WTC11 (cell line): ENCODE measurements at regions not wholly inside any gene's neighbourhood (a gene's known extent, or its start where the extent isn't known, plus 50 kb on each side); places are given as distances from the start of the nearest gene placed in this dataset.

Experiments
- ATAC-seq: fragments of 200-7000 bp; cut with Tn5 transposase; 2 replicates; pipeline ENCODE4 v1.10.0; 2021; ENCODE audit warnings: mild to moderate bottlenecking, moderate library complexity
- CTCF ChIA-PET: fragments of 300-600 bp; sonication (Branson Sonifier 250); formaldehyde crosslinking; loops from one replicate; lab custom pipeline; 2021; ENCODE audit warnings: antibody characterized with exemption; lab: Charles Lee
- POLR2A ChIA-PET: fragments of 350-600 bp; sonication (Branson Sonifier 250); formaldehyde crosslinking; loops from one replicate; lab custom pipeline; 2021; ENCODE audit warnings: antibody characterized with exemption; lab: Charles Lee
- DNase-seq: peaks from one replicate; pipeline ENCODE4 v3.0.0; 2021; ENCODE audit warnings: low spot score
- H3K27ac Mint-ChIP-seq: 2 replicates; pipeline ENCODE4 v1.8.0; 2021; ENCODE audit warnings: mixed read lengths
- H3K27me3 Mint-ChIP-seq: 2 replicates; pipeline ENCODE4 v1.8.0; 2021; ENCODE audit warnings: low read depth, mild to moderate bottlenecking, moderate library complexity, mixed read lengths
- H3K36me3 Mint-ChIP-seq: 2 replicates; pipeline ENCODE4 v1.8.0; 2021; ENCODE audit warnings: mixed read lengths
- H3K4me1 Mint-ChIP-seq: 2 replicates; pipeline ENCODE4 v1.8.0; 2022; ENCODE audit warnings: mixed read lengths
- H3K4me3 Mint-ChIP-seq: 2 replicates; pipeline ENCODE4 v1.8.0; 2021; ENCODE audit warnings: mild to moderate bottlenecking, moderate library complexity, mixed read lengths
- H3K9me3 Mint-ChIP-seq: 2 replicates; pipeline ENCODE4 v1.8.0; 2021; ENCODE audit warnings: mixed read lengths
- CREB1 ChIP-seq: sonication (generic); formaldehyde crosslinking; IDR thresholded peaks from 2 replicates; pipeline ENCODE4 v1.8.0; 2023; ENCODE audit warnings: mild to moderate bottlenecking, missing genetic modification reagents
- E2F1 ChIP-seq: sonication (generic); formaldehyde crosslinking; IDR thresholded peaks from 2 replicates; pipeline ENCODE4 v1.8.0; 2022; ENCODE audit warnings: mild to moderate bottlenecking, missing genetic modification reagents
- FOXK1 ChIP-seq: sonication (generic); formaldehyde crosslinking; IDR thresholded peaks from 2 replicates; pipeline ENCODE4 v1.8.0; 2022; ENCODE audit warnings: mild to moderate bottlenecking, moderate library complexity, missing genetic modification reagents
- FOXP1 ChIP-seq: sonication (generic); formaldehyde crosslinking; IDR thresholded peaks from 2 replicates; pipeline ENCODE4 v1.8.0; 2022; ENCODE audit warnings: missing genetic modification reagents, mild to moderate bottlenecking, moderate library complexity, borderline replicate concordance
- GABPB1 ChIP-seq: sonication (generic); formaldehyde crosslinking; IDR thresholded peaks from 2 replicates; pipeline ENCODE4 v1.8.1; 2023; ENCODE audit warnings: mild to moderate bottlenecking, missing genetic modification reagents
- GRHL2 ChIP-seq: fragments of 250-450 bp; sonication (Bioruptor Pico); IDR thresholded peaks from 2 replicates; pipeline ENCODE4 v1.8.0; 2022; ENCODE audit warnings: mild to moderate bottlenecking, moderate library complexity; ENCODE audit not compliant: insufficient replicate concordance, severe bottlenecking
- JUN ChIP-seq: sonication (generic); formaldehyde crosslinking; IDR thresholded peaks from 2 replicates; pipeline ENCODE4 v1.8.0; 2023; ENCODE audit warnings: mild to moderate bottlenecking, missing genetic modification reagents
- NR3C1 ChIP-seq: sonication (generic); formaldehyde crosslinking; conservative IDR thresholded peaks from 2 replicates; pipeline ENCODE4 v1.8.1; 2023; ENCODE audit warnings: low read depth, mild to moderate bottlenecking, missing genetic modification reagents
- RORB ChIP-seq: fragments of 250-450 bp; sonication (Bioruptor Pico); IDR thresholded peaks from 2 replicates; pipeline ENCODE4 v1.9.0; 2021; ENCODE audit warnings: mild to moderate bottlenecking
- SOX15 ChIP-seq: fragments of 250-450 bp; sonication (Bioruptor Pico); IDR thresholded peaks from 2 replicates; pipeline ENCODE4 v1.9.0; 2021; ENCODE audit warnings: mild to moderate bottlenecking
- TEAD1 ChIP-seq: sonication (generic); formaldehyde crosslinking; IDR thresholded peaks from 2 replicates; pipeline ENCODE4 v1.8.0; 2022; ENCODE audit warnings: mild to moderate bottlenecking, missing genetic modification reagents
- TEAD4 ChIP-seq: sonication (generic); formaldehyde crosslinking; IDR thresholded peaks from 2 replicates; pipeline ENCODE4 v1.8.0; 2022; ENCODE audit warnings: mild to moderate bottlenecking, missing genetic modification reagents
- ZBTB21 ChIP-seq: sonication (generic); formaldehyde crosslinking; IDR thresholded peaks from 2 replicates; pipeline ENCODE4 v1.8.1; 2023; ENCODE audit warnings: mild to moderate bottlenecking, missing genetic modification reagents, borderline replicate concordance
- ZNF263 ChIP-seq: sonication (generic); formaldehyde crosslinking; IDR thresholded peaks from 2 replicates; pipeline ENCODE4 v1.8.1; 2022; ENCODE audit warnings: low read depth, mild to moderate bottlenecking, moderate library complexity, missing genetic modification reagents
- ZNF532 ChIP-seq: fragments of 250-450 bp; sonication (Bioruptor Pico); IDR thresholded peaks from 2 replicates; pipeline ENCODE4 v1.9.0; 2021; ENCODE audit warnings: mild to moderate bottlenecking, borderline replicate concordance
- TF ChIP-seq, protein P1 (sequence below): sonication (generic); formaldehyde crosslinking; IDR thresholded peaks from 2 replicates; pipeline ENCODE4 v1.8.0; 2022; ENCODE audit warnings: mild to moderate bottlenecking, missing genetic modification reagents
- TF ChIP-seq, protein P2 (sequence below): sonication (generic); formaldehyde crosslinking; conservative IDR thresholded peaks from 2 replicates; pipeline ENCODE4 v1.8.1; 2022; ENCODE audit warnings: mild to moderate bottlenecking, missing genetic modification reagents
- TF ChIP-seq, protein P3 (sequence below): sonication (generic); formaldehyde crosslinking; IDR thresholded peaks from 2 replicates; pipeline ENCODE4 v1.8.1; 2023; ENCODE audit warnings: mild to moderate bottlenecking, missing genetic modification reagents, moderate library complexity
- TF ChIP-seq, protein P4 (sequence below): sonication (generic); formaldehyde crosslinking; IDR thresholded peaks from 2 replicates; pipeline ENCODE4 v1.8.0; 2022; ENCODE audit warnings: mild to moderate bottlenecking, missing genetic modification reagents
- TF ChIP-seq, protein P5 (sequence below): sonication (generic); formaldehyde crosslinking; IDR thresholded peaks from 2 replicates; pipeline ENCODE4 v1.8.1; 2022; ENCODE audit warnings: mild to moderate bottlenecking, moderate library complexity, missing genetic modification reagents

DNA sequence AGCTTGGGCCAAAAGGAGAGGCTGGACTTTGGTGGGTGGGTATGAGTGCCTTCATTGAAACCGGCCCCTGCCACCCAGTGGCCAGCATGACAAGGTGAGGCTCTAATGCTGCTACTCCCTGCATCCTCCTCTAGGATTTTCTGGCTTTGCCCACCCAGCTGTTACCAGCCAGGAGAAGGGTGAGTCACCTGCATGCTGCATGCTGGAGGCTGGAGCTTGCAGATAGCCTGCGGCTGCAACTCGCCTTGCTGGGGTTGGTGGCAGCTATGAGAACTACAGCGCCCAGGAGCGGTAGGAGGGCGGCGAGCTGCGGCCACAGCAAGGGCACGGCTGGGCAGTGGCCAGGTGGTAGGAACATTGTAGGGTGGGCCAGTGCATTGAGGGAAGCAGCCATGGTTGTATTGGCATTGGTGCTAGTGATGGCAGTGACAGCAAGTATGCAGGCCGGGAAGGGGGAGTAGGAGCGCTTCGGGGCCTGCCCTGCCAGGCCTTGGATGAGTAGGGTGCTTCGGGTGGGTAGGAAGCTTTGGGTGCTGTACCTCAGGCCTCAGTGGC, 75.4 kb upstream of the SLC35G4 start:
- no peak for TF ChIP-seq E2F1 (CRISPR knock-in tag)
- TF ChIP-seq, protein P1, sequence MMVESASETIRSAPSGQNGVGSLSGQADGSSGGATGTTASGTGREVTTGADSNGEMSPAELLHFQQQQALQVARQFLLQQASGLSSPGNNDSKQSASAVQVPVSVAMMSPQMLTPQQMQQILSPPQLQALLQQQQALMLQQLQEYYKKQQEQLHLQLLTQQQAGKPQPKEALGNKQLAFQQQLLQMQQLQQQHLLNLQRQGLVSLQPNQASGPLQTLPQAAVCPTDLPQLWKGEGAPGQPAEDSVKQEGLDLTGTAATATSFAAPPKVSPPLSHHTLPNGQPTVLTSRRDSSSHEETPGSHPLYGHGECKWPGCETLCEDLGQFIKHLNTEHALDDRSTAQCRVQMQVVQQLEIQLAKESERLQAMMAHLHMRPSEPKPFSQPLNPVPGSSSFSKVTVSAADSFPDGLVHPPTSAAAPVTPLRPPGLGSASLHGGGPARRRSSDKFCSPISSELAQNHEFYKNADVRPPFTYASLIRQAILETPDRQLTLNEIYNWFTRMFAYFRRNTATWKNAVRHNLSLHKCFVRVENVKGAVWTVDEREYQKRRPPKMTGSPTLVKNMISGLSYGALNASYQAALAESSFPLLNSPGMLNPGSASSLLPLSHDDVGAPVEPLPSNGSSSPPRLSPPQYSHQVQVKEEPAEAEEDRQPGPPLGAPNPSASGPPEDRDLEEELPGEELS (CRISPR knock-in tag), result no peak
- TF ChIP-seq JUN, result no peak
- TF ChIP-seq, protein P2, sequence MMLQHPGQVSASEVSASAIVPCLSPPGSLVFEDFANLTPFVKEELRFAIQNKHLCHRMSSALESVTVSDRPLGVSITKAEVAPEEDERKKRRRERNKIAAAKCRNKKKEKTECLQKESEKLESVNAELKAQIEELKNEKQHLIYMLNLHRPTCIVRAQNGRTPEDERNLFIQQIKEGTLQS (CRISPR knock-in tag), result no peak
- TF ChIP-seq NR3C1 (CRISPR knock-in tag), result no peak
- no peak for TF ChIP-seq FOXP1
- TF ChIP-seq SOX15 (CRISPR knock-in tag), result no peak
- no peak for TF ChIP-seq GABPB1 (CRISPR knock-in tag)
- Mint-ChIP-seq H3K4me3 (no peak overlapping the region), H3K27me3 (no peaks in the 10 kb centered on the region), H3K9me3 (peaks cover 34% of the 10 kb centered on the region), H3K36me3 (peaks cover 16% of the 10 kb centered on the region), H3K27ac (no peak overlapping the region), H3K4me1 (no peaks in the 10 kb centered on the region)
- POLR2A ChIA-PET, result no interaction called here
- ATAC-seq, result no peak; the same call in 1 of the 2 replicates
- no peak for DNase-seq
- CTCF ChIA-PET, result interaction anchor here (2.7 kb wide), 1 partner anchor 15 kb away, joined by 13 read pairs; no protein-coding TSS in a partner anchor

DNA sequence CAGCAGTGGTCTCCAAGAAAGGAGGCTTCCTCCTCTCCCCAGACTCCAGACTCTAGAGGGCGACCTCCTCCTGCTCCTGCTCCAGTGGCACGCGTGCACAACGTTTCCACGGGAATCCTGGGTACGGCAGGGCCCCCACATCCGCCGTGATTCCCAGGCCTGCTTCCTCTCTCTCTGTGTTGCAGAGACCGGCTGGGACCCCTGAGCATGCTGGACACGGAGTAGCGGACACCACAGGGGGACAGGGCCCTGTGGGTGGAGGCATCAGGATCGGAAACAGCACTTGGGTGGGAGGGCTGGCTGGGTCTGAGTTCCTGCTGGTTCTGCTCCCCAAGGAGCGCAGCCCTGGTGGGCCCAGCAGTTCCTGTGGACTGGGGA, 75.9 kb upstream of the SLC35G4 start:
- POLR2A ChIA-PET, result no interaction called here
- no peak for TF ChIP-seq GRHL2 (CRISPR knock-in tag)
- TF ChIP-seq FOXK1, result no peak
- TF ChIP-seq ZBTB21, result no peak
- TF ChIP-seq RORB, result no peak
- TF ChIP-seq ZNF263 (CRISPR knock-in tag), result no peak
- no peak for TF ChIP-seq E2F1 (CRISPR knock-in tag)

DNA sequence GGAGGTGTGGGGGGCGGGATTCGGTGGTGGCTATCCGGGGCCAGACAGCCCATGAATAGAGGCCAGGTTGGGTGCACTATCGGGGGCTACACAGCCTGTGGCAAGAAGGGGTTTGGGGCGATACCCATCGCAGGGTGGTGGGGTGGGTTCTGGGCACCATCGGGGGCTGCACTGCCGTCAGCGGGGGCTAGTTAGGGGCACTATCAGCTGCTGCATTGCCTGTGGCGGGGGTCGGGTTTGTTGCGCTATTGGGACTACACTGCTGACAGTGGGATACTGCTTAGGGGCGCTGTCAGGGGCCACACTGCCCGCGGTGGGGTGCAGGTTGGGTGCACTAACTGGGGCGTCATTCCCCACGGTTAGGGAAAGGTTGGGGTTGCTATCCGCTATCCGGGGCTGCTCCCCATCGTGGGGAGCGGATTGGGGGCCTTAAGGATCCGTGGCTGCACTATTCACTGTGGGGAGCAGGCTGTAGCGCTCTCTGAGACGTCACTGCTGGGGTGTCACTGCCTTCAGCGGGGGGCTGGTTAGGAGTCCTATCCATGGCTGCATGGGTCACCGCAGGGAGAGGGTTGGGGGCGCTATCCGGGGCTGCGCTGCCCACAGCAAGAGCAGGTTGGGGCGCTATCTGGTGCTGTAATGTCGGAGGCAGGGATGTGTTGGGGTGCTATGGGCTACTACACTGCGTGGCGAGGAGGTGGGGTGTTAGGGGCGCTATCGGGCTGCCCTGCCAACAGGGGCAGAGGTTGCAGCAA, 76.5 kb upstream of the SLC35G4 start:
- CTCF ChIA-PET, result no interaction called here
- TF ChIP-seq CREB1 (CRISPR knock-in tag) (no peak), ZNF532 (CRISPR knock-in tag) (no peak), TEAD4 (no peak), TEAD1 (no peak), GABPB1 (CRISPR knock-in tag) (no peak)
- TF ChIP-seq, protein P3, sequence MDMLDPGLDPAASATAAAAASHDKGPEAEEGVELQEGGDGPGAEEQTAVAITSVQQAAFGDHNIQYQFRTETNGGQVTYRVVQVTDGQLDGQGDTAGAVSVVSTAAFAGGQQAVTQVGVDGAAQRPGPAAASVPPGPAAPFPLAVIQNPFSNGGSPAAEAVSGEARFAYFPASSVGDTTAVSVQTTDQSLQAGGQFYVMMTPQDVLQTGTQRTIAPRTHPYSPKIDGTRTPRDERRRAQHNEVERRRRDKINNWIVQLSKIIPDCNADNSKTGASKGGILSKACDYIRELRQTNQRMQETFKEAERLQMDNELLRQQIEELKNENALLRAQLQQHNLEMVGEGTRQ (CRISPR knock-in tag), result no peak
- TF ChIP-seq, protein P4, sequence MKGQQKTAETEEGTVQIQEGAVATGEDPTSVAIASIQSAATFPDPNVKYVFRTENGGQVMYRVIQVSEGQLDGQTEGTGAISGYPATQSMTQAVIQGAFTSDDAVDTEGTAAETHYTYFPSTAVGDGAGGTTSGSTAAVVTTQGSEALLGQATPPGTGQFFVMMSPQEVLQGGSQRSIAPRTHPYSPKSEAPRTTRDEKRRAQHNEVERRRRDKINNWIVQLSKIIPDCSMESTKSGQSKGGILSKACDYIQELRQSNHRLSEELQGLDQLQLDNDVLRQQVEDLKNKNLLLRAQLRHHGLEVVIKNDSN (CRISPR knock-in tag), result no peak
- TF ChIP-seq, protein P5, sequence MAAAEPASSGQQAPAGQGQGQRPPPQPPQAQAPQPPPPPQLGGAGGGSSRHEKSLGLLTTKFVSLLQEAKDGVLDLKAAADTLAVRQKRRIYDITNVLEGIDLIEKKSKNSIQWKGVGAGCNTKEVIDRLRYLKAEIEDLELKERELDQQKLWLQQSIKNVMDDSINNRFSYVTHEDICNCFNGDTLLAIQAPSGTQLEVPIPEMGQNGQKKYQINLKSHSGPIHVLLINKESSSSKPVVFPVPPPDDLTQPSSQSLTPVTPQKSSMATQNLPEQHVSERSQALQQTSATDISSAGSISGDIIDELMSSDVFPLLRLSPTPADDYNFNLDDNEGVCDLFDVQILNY (CRISPR knock-in tag), result no peak

More for the DNA sequence above, 75.9 kb upstream of the SLC35G4 start:
- H3K4me1 Mint-ChIP-seq, result no peaks in the 10 kb centered on the region
- CTCF ChIA-PET, result interaction anchor here (2.7 kb wide), 1 partner anchor 14 kb away, joined by 13 read pairs; no protein-coding TSS in a partner anchor
- H3K9me3 Mint-ChIP-seq, result peaks cover 34% of the 10 kb centered on the region
- DNase-seq (no peak), ATAC-seq (no peak)
- no peaks in the 10 kb centered on the region for H3K27me3 Mint-ChIP-seq
- H3K27ac Mint-ChIP-seq, result no peak overlapping the region
- H3K36me3 Mint-ChIP-seq, result peaks cover 16% of the 10 kb centered on the region
- no peak overlapping the region for H3K4me3 Mint-ChIP-seq

More for the DNA sequence above, 76.5 kb upstream of the SLC35G4 start:
- H3K27ac Mint-ChIP-seq, result no peak overlapping the region
- POLR2A ChIA-PET, result no interaction called here
- H3K9me3 Mint-ChIP-seq, result peaks cover 33% of the 10 kb centered on the region
- DNase-seq (no peak), ATAC-seq (no peak)
- H3K27me3 Mint-ChIP-seq, result no peaks in the 10 kb centered on the region
- H3K4me1 Mint-ChIP-seq, result no peaks in the 10 kb centered on the region
- H3K4me3 Mint-ChIP-seq, result no peak overlapping the region
- peaks cover 16% of the 10 kb centered on the region for H3K36me3 Mint-ChIP-seq
